AG08396 (cell line): ENCODE measurements at regions not wholly inside any gene's neighbourhood (a gene's known extent, or its start where the extent isn't known, plus 50 kb on each side); places are given as distances from the start of the nearest gene placed in this dataset.

ENCODE experiments used
- DNase-seq: peaks from one replicate; pipeline ENCODE4 v3.0.0; 2012; ENCODE audit warnings: low spot score, mixed read lengths

DNA sequence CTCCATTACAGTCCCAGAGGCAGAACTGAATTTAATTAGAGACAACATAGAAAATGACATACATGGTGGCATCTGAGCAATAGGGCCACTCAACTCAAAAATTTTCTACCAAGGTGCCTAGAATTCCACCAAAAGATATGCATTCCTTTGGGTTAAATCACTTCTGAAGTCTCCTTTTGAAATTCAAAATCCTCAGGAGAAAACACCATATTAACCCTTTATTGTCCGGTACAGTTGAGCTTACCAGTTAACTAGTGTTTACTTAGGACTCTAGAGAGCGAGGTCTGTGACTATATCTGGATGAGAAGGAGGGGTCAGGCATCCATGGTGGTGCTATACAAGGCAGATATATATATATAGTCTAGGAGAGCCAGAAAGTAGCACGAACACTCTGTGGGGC lies 355.6 kb upstream of the CAMK1G start:
- DNase-seq = no peak

DNA sequence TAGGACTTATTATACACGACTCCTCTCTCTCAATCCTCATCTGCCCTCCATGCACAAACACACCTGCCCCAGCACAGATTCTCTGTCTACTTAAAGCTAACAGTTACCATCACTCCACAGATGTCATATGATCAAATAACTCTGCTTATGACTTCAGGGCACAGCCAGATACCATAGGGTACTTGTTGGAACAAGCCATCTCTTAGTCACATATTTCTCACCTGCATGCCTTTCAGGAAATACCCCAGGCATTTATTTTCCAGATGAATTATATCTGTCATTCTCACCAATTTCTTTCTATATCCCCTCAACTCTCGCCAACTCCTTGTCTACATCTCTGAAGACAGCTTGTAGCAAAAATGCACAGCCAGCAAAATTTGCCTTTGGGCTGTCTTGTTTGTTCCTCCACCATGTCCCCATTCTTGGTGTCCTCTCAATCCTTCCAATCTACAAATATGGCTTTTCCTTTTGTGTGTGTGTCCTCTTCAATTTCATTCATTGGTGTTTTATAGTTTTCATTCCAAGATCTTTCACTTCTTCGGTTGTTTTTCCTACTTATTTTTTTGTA lies 353.9 kb upstream of the CAMK1G start:
- DNase-seq = no peak

DNA sequence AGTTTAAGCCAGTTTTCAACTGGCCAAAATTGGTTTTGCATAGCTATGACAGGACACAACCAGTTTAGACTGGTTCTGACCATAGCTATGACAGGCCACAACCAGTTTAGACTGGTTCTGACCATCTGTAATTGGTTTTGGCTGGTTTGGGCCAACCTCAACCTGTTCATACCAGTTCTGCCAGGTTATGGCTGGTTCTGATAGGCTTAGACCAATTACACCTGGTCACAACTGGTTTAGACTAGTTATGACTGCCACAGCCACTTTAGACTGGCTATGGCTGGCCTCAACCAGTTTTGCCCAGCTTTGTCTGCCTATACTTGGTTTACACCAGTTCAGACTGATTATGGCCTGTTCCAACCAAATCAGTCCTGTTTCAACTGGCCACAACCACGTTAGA lies 353.2 kb upstream of the CAMK1G start:
- no peak for DNase-seq

DNA sequence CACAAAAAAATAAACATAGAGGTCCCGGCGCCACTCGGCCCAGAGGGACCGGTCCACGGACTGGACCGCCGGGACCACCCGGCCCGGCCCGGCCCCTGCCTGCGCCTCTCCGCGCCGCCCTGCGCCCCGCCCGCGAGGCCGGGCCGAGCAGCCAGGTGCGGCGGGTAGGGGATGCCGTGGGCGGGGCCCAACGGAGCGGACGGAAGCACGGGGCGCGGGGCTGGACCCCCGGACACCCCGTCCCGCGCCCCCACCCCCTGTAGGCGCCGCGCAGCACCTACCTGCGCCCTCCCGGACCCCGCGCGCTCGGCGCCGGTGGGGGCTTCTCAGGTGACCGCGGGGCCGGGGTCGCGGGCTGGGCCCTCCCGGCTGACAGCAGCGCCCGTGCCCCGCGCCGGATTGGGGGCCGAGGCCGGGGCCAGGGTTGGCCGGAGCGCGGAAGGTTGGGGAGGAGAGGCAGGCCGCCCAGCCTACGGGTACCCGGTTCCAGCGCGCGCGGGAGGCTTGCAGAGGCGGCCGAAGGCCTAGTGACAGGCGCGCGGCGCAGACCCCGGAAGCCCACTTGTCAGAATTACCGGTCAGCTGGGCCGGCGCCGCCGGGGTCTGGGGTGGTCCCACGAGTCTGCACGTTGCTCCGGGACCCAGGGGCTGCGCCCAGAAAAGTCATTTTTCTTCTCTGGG lies 351.9 kb upstream of the CAMK1G start:
- DNase-seq = no peak

DNA sequence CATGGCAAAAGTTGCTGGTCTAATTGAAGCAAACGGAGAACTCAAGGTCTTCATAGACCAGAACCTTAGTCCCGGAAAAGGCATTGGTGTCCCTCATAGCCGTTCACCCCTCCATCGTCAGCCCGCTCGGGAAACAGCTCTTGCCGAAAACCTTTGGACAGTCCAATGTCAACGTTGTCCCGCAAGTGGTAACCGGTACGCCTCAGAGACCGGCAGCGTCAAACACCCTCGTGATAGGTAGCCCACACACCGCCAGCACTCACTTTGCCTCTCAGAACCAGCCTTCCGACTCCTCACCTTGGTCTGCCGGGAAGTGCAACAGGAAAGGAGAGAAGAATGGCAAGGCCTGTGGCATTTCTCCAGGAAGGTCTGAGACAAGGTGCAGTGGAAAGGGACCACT lies 351.3 kb upstream of the CAMK1G start:
- no peak for DNase-seq

DNA sequence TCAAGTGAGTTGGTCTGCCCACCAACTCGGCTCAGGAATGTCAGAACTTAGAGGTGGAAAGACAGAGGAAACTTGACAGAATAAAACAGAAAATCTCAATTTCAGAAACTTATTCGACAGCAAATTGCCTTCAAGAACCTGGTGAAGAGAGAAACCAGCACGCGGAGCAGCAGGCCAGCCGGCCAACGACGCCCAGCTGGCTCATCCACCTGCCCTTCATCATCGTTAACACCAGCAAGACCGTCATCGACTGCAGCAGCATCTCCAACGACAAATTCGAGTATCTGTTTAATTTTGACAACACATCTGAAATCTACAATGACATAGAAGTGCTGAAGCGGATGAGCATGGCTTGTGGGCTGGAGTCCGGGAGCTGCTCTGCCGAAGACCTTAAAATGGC lies 350.8 kb upstream of the CAMK1G start:
- no peak for DNase-seq

DNA sequence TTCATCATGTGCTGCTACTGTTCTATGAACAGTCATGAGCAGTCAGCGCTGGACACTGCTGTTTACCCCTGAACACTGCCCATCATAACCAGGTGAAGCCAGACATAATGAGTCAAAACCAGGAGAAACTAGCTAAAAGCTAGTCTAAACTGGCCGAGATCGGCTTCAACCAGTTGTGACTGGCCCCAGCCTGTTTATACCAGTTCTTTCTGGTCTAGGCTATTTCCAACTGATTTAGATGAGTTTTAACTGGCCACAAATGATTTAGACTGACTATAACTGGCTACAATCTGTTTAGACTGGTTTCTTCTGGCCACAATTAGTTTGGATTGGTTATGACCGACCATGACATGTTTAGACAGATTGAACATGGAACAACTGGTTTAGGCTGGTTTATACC lies 348.3 kb upstream of the CAMK1G start:
- DNase-seq = no peak

DNA sequence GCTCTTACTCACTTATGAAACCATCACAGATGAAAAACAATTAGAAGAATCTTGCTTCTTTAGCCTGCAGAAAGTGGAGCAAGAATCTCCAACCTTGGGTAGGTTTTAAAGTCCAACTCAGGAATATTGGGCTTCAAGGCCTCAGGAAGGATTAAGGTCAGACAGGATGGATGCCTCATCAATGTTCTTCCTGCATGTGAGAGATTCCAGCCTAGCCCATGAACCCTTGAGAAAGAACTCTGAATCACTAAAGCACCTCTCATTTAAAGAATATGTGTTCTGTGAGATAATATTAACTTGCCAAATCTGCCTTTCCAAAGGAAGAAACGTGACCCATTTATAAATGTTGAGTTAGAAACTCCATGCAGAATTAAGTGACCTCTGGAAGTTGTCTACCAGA lies 345.2 kb upstream of the CAMK1G start:
- DNase-seq = no peak

DNA sequence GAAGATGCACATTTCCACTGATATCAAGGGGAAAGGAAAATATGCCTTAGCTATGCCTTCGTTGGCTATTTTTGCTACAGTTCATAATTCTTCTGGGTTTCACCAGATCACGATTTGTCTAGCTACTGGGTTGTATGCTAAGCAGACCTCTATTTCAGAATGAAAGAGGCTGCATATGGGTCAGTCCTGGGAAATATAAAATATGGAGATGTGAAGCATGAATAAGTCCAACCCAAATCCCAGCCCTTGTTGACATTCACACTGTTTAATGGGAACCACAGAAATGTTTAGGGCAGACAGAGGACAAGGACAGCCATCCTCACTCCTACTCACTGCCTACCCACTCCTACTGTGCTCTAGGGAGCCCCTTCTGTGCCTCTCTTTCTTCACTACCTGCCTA lies 343.2 kb upstream of the CAMK1G start:
- DNase-seq = no peak

DNA sequence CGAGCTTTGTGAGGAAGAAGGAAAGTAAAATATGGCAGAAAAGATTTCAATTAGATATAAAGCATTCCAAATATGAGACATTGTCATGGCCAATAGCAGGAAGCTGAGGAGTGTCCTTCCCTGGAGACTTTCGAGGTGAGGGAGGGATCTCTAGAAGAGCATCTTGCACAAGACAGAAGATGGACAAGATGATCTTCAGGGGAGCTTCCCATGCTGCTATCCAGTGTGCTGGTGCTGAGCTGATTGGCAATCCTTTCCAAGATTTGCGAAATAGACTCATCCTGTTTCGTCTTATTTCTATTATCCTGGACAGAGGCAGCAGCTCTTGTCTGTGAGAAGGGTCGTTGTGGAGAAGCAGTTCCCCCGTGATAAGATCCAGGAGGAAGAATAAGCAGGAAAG lies 342.0 kb upstream of the CAMK1G start:
- DNase-seq = no peak

DNA sequence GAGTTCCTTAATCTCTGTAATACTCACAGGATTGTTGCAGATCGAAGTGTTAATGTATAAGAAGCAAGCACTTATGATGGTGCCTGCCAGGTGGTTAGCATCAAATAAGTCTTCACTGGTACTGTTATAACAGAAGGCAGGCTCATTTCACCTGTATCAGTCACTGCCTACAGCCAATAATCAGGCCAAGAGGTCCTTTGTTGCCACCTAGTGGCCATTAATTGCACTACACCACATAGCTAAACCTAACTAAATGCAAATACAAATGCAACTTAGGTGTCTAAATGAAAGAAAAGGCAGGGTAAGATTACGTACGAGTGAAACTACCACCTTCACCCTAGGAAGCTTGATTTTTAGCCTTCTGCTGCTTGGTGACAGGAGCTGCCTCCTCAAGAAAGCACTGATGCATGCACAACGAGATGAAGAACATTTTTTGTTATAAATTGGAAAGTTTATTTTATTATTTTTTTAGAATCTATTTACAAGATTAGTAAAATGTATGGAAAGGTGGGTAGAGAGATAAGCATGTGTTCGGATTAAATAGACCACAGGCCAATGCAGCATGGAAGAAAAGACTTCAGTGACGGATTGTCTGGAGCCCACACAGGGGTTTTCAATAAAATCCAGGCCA lies 334.8 kb upstream of the CAMK1G start:
- DNase-seq = peak; percentile 62

DNA sequence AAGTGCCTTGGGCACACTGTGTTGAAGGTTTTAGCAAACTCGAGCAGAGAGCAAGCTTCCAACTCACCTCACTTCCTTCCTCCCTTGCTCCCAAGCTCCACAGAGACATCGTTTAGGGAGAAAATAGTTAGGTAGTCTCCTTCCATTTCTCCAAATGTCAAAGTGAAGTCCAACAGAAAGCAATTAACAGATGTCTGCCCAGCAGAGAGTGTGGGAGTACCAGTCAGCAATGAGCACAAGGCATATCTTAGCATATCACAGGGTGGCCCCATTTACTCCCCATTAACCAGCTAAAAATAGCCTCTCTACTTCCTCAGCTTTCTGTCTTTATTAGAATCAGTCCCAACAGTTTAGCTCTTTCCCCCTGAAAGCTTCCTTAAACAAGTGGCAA lies 334.2 kb upstream of the CAMK1G start:
- no peak for DNase-seq

DNA sequence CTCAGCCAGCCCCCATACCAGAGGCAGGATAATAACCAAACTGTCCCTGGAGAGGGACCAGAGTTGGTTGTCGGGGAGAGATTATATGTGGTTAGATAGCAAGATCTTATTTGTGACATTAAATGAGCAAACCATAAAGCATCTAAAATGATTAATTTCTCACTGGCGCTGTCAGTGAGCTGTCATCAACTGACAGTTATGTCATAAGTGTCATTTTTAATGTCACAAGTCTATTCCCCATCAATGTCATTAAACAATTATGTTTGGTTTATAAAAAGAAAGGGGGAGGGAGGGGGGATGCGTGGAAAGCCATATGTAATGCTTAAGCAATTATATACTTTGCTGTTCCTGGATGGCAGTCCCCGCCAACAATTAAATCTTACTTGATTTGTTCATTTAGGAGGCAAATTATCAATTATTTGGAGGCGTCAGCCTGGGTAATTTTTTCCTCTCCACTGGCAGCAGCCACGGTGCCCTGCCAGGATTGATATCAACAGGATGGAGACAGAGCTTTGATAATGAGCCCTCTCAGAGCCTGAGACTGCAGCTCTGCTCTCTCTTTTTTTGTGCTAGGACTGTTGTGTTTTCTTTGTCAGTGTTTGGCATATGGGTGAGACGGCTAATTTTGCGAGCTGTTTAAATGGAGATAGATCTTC lies 333.6 kb upstream of the CAMK1G start:
- DNase-seq = no peak

DNA sequence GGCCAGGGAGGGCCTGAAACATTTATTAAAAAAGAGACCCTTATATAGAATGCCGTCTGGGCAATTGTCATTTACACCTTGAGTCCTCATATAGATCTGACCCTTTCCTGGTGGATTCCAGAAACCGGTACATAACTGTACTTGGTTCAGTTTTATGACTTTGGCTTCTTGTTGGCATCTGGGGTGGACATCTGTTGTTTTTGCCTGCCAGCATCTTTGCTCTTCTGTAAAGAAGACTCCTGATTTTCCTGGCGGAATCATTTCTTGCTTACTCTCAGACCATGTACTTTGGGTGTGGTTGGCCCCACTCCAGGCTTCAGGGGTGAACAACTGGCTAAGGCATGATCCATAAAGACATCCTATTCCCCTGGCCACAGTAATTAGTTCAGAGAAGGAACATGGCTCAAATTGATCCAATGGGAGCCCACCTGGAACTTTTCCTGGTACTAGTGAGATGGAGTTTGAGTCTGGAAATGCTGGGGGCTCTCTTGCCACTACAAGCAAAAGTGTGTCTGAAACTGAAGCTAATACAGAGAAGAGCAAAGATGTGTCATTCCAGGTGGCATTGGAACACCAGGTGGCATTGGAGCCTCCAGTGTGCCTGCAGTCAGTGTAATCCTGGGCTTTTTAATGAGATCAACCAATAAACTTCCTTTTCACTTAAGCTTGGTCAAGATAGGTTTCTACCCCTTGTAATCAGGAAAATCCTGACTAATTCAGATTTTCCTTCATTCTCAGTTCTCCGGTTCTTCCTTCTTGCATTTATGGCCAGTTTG lies 332.5 kb upstream of the CAMK1G start:
- DNase-seq = no peak

DNA sequence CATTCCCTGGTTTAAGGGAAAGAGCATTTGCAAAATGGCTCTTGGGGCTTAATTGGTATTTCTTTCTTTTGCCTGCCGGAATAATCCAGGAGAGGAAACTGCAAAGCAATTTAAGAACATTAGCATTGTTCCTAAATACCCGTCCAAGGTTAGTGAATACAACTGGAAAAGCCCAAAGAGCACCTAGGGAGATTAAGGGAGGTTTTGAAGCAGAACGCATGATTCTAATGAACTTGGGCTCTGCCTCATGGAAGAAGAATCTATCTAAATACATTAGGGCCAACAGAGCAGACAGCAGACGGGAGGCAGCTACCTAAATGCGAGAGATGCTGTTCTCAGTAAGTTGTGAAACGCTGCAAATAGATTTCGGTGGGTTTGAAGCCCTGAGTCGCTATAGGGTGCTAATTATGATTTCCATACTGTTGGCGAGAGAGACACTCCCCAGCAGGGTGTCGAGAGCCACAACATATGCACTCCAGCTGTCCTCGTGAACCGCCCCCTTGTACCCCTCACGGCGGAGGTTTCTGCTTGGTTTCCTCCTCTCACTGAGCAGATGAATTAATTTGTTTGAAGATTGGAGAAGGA lies 326.7 kb upstream of the CAMK1G start:
- no peak for DNase-seq

DNA sequence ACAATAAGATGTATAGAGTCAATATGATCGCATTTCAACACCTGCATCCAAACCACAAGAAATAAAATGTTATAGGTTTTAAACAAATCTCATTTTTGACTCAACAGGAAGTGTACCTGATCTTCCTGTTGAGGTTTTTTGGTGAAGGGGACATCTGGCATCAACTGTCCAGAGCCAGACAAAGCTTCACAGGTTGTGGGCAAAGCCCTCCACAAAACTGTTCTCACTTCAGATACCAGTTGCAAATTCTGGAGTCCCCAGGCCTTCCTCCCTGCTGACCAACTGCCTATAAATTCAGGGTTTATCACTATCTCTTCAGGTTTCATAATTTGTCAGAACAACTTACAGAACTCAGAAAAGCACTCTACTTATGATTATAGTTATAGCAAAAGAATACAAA lies 326.1 kb upstream of the CAMK1G start:
- no peak for DNase-seq

DNA sequence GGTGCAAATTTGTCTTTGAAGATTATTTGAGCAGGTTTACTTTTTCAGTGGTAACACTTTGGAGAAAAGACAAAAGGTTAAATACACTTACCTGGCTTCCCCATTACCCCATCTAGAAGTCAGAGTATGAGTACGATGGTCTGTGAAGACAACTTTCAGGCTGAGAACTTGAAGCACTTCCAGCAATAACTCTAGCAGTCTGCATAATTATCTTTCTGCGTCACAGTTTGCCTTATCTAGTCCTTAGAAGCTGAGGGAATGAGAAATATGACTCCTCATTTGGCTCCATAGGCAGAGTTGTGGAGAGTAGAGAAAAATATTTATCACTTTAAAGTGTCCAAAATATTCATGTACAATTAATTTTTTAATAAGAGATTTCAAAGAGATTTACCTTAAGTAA lies 323.4 kb upstream of the CAMK1G start:
- no peak for DNase-seq

DNA sequence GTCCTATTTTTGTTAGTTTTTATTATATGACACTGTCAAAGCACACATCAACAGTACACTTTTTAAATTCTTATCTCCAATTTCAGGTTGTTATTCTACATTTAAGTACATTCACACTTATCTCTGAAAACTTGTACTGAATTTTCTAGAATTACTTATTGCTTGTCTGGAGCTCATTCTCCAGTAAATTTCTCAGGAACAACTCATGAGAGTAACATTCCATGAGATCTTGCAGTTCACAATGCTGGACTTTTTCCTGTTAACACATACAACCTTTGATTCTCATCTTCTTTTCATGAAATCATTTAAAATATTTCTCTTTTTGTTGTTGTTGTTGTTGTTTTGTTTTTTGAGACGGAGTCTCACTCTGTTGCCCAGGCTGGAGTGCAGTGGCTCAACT lies 320.9 kb upstream of the CAMK1G start:
- no peak for DNase-seq

DNA sequence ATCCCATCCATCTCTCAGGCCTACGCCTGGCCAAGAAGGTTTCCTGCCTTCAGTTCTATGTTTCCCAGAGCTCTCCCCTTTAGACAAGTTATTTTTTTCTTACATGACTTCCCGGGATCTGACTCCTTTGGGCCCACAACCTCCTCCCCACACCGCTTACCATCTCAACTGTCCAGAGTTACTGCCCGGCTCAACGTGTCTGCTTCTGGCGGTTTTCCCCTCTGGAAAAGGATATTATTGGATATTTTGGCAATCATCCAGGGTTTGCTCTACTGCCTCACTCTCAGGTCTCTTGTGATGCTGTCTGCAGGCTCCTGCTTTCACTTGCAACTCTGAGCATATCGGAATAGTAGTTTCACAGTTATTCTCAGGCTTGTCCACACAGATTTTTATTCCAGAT lies 318.2 kb upstream of the CAMK1G start:
- no peak for DNase-seq

DNA sequence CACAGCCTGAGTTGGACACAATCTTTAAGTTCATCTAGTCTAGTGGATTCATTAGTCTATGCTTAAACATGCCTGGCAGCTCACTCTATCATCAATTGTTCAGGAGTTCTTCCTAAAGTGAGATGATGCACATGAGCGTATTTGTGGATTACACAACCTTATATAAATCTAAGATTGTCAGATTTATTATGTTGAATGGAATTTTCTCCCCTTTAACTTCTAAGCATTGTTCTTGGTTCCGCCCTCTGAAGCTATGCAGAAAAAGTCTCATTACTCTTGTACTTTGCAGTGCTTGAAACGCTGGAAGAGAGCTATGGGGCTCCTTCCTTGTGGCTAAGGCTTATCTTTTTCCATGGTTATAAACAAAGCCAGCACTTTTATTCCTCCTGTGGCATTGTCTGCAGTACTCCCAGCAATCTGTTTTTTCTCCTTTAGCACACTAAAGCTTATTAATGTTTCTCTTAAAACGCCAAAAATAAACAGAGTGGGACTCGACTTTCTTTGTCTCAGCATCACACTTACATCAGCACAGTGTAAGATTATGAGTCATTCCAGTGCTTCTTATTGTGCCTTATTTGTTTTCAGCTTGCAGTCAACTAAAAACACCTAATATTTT lies 316.8 kb upstream of the CAMK1G start:
- no peak for DNase-seq

DNA sequence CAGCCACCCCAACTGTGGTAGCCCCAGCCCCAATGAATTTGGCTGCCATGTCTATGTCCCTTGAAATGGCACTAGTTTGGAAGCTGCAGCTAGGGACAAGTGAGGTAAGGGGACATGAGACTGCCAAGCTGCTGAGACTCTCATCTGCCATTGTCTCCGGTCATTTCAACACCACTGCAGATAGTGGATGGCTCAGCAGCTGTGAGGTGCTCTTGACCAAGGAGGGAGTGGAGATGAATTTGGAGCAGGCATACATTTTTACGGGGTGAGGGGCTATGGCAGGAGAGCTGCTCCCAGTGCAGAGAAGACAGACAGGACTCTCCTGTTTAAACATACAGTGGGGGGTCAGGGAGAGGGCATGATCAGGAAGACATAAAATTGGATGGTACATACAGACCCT lies 315.5 kb upstream of the CAMK1G start:
- no peak for DNase-seq

DNA sequence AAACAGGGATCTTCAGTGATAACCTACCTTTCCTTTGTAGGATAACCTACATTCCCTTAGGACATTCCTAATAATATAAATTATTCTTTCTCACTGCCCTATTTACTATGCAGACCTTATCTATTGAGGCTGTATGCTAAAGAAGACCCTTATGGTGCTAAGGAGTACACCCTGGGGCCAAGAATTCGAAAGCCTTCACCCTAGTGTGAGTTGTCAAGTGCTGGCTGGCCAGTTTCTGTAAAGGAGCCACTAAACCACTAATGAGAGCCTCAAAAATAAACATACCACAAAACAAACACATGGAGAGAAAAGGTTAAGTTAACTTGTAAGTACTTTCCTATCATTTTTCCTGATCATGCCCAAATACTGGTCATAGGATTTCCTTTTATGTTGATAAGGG lies 315.0 kb upstream of the CAMK1G start:
- DNase-seq = no peak
